Endothelial cell of umbilical vein (primary cell): ENCODE measurements at regions not wholly inside any gene's neighbourhood (a gene's known extent, or its start where the extent isn't known, plus 50 kb on each side); places are given as distances from the start of the nearest gene placed in this dataset.

ENCODE experiments used
- BruUV-seq: library from RNA; stranded (reverse); fragments of 400-500 nt; replicated peaks from 2 replicates; lab custom pipeline; 2021; lab: Mats Ljungman, UMichigan
- CTCF ChIA-PET: fragments of 300-600, 350-600 bp; sonication (Branson Sonifier 250); formaldehyde crosslinking; loops from one replicate; lab custom pipeline; 2021; ENCODE audit warnings: antibody characterized with exemption, inconsistent platforms; lab: Charles Lee
- POLR2A ChIA-PET: fragments of 300-600, 350-600 bp; sonication (Branson Sonifier 250); formaldehyde crosslinking; loops from one replicate; lab custom pipeline; 2021; ENCODE audit warnings: antibody characterized with exemption, inconsistent platforms; lab: Charles Lee
- DNase-seq: peaks from one replicate; pipeline ENCODE4 v3.0.0-alpha.2; 2011; ENCODE audit warnings: low read depth, low spot score
- FAIRE-seq: peaks from 2 replicates; lab custom pipeline; 2011; peaks lifted over from hg19 to GRCh38; lab: Jason Lieb, UNC
- H2AFZ ChIP-seq: 2 replicates; pipeline ENCODE4 v1.6.0; 2012; ENCODE audit warnings: low read depth, low read length, control low read depth, inconsistent platforms
- H3K27ac ChIP-seq: 2 replicates; pipeline ENCODE4 v1.5.1; 2011; ENCODE audit warnings: low read depth, mild to moderate bottlenecking, control low read depth, low read length, moderate library complexity; ENCODE audit not compliant: insufficient read depth
- H3K27me3 ChIP-seq, 2 experiments: 2 replicates each; pipeline versions ENCODE4 v1.6.0 to v1.6.1; 2011; ENCODE audit warnings: low read length in 2 of 2, mixed read lengths in 1 of 2; ENCODE audit not compliant: control insufficient read depth in 2 of 2, insufficient read depth in 2 of 2
- H3K36me3 ChIP-seq, 2 experiments: 2 replicates in 1 of 2; 3 replicates in 1 of 2; pipeline ENCODE4 v1.5.1; 2011; ENCODE audit warnings: low read length in 2 of 2, mild to moderate bottlenecking in 1 of 2, moderate library complexity in 1 of 2; ENCODE audit not compliant: control insufficient read depth in 2 of 2, insufficient read depth in 2 of 2; ENCODE audit errors: extremely low read depth in 1 of 2
- H3K4me1 ChIP-seq: 3 replicates; pipeline ENCODE4 v1.5.1; 2011; ENCODE audit warnings: mild to moderate bottlenecking, low read length; ENCODE audit not compliant: control insufficient read depth, insufficient read depth; ENCODE audit errors: extremely low read depth
- H3K4me2 ChIP-seq: 2 replicates; pipeline ENCODE4 v1.6.1; 2011; ENCODE audit warnings: low read length, control low read depth, mixed read lengths; ENCODE audit not compliant: insufficient read depth
- H3K4me3 ChIP-seq, 3 experiments: fragments of 200-600 bp in 1 of 3; sonication (generic), shearing (Covaris generic) in 1 of 3; replicated peaks in 1 of 3; 2 replicates each; pipeline ENCODE4 v1.5.1; 2011 to 2016; ENCODE audit warnings: control low read depth in 3 of 3, low read length in 3 of 3, mild to moderate bottlenecking in 2 of 3, inconsistent platforms in 1 of 3, low read depth in 1 of 3, moderate library complexity in 1 of 3; ENCODE audit not compliant: insufficient read depth in 1 of 3
- H3K79me2 ChIP-seq: 2 replicates; pipeline ENCODE4 v1.6.0; 2012; ENCODE audit warnings: low read length, inconsistent platforms; ENCODE audit not compliant: control insufficient read depth, insufficient read depth
- H3K9ac ChIP-seq: replicated peaks from 2 replicates; pipeline ENCODE3; 2011; ENCODE audit warnings: low read length, control low read depth; ENCODE audit not compliant: insufficient read depth; ENCODE audit errors: extremely low read depth
- H3K9me1 ChIP-seq: replicated peaks from 3 replicates; pipeline ENCODE4 v1.6.0; 2011; ENCODE audit warnings: mild to moderate bottlenecking, low read length; ENCODE audit not compliant: control insufficient read depth, insufficient read depth; ENCODE audit errors: extremely low read depth
- H3K9me3 ChIP-seq: replicated peaks from 2 replicates; pipeline ENCODE4 v1.5.1; 2012; ENCODE audit warnings: low read length, inconsistent platforms; ENCODE audit not compliant: control insufficient read depth, insufficient read depth
- H4K20me1 ChIP-seq: replicated peaks from 2 replicates; pipeline ENCODE3; 2011; ENCODE audit warnings: mild to moderate bottlenecking, low read length; ENCODE audit not compliant: control insufficient read depth, insufficient read depth; ENCODE audit errors: extremely low read depth
- CTCF ChIP-seq, 2 donors: IDR thresholded peaks; 1 replicate in 1 of 2; 2 replicates in 1 of 2; pipeline ENCODE4 v1.5.1; 2011; ENCODE audit warnings: low read length in 2 of 2, mild to moderate bottlenecking in 2 of 2, moderate library complexity in 2 of 2, control low read depth in 1 of 2, inconsistent platforms in 1 of 2, low read depth in 1 of 2; ENCODE audit not compliant: insufficient read depth in 1 of 2; ENCODE audit errors: extremely low read depth in 1 of 2
- EZH2 ChIP-seq: IDR thresholded peaks from 2 replicates; pipeline ENCODE4 v1.6.1; 2012; ENCODE audit warnings: borderline replicate concordance, low read depth, mild to moderate bottlenecking, moderate library complexity, low read length, inconsistent platforms; ENCODE audit not compliant: severe bottlenecking
- FOS ChIP-seq: IDR thresholded peaks from 2 replicates; pipeline ENCODE4 v1.6.1; 2011; ENCODE audit warnings: mild to moderate bottlenecking, low read length, moderate library complexity, borderline replicate concordance; ENCODE audit not compliant: insufficient read depth
- GATA2 ChIP-seq: IDR thresholded peaks from 2 replicates; pipeline ENCODE4 v1.7.0; 2011; ENCODE audit warnings: low read depth, mild to moderate bottlenecking, moderate library complexity, mixed read lengths, low read length; ENCODE audit not compliant: insufficient read length, insufficient read depth
- JUN ChIP-seq: IDR thresholded peaks from 2 replicates; pipeline ENCODE4 v1.6.1; 2011; ENCODE audit warnings: borderline replicate concordance, low read depth; ENCODE audit not compliant: insufficient read length, insufficient read depth
- MAX ChIP-seq: IDR thresholded peaks from 2 replicates; pipeline ENCODE4 v1.6.1; 2011; ENCODE audit not compliant: insufficient read depth, insufficient read length
- MYC ChIP-seq: IDR thresholded peaks from one replicate; pipeline ENCODE4 v1.6.1; 2011; ENCODE audit warnings: mild to moderate bottlenecking, low read depth, low read length
- POLR2A ChIP-seq: IDR thresholded peaks from 2 replicates; pipeline ENCODE4 v1.6.1; 2012; ENCODE audit warnings: low read depth, mild to moderate bottlenecking, control low read depth, low read length
- POLR2AphosphoS5 ChIP-seq: IDR thresholded peaks from 2 replicates; pipeline ENCODE4 v1.6.1; 2012; ENCODE audit warnings: low read depth, mild to moderate bottlenecking, control low read depth, low read length, moderate library complexity; ENCODE audit not compliant: insufficient read depth
- dilution Hi-C: fragments of 300-500 bp; cut with MboI; formaldehyde crosslinking; loops from one replicate; pipeline ENCODE4 v1.15.0; 2019; ENCODE audit warnings: low sequenced_read_pairs; ENCODE audit not compliant: extremely low pct_ligation_motif_present
- intact Hi-C: fragments of 100-400 bp; cut with micrococcal nuclease; formaldehyde crosslinking; loops from one replicate; pipeline ENCODE4 v1.10.0; 2022

- intact Hi-C loops, result no loop called here
- no peak overlapping the region for H3K4me3 ChIP-seq
- H3K27me3 ChIP-seq, result no peaks in the 10 kb centered on the region
- CTCF ChIA-PET, result no interaction called here
- no peaks in the 10 kb centered on the region for H3K9me3 ChIP-seq
- no TSS peak for BruUV-seq
- no peak overlapping the region for H3K27ac ChIP-seq
- no peaks in the 10 kb centered on the region for H4K20me1 ChIP-seq
- no peak overlapping the region for H3K4me2 ChIP-seq
- TF ChIP-seq EZH2 (no peak), FOS (no peak), MYC (no peak), CTCF (IDR thresholded peaks at IDR 0.05; ENCODE audit: extremely low read depth in 1 of 2, insufficient read depth in 1 of 2, low read depth in 1 of 2, low read length in 2 of 2) (no peak), POLR2A (no peak), POLR2AphosphoS5 (no peak), JUN (no peak)
- H3K79me2 ChIP-seq, result no peaks in the 10 kb centered on the region
- H3K36me3 ChIP-seq, result no peaks in the 10 kb centered on the region
- POLR2A ChIA-PET, result no interaction called here
- H3K4me1 ChIP-seq, result no peaks in the 10 kb centered on the region
- no peak overlapping the region for H3K9ac ChIP-seq
- H3K9me1 ChIP-seq, result no peaks in the 10 kb centered on the region
- dilution Hi-C loops, result no loop called here
- FAIRE-seq, result no peak
- H2AFZ ChIP-seq, result no peak overlapping the region
- no peak for DNase-seq
Measured at GRCh38 chr5:75869891-75870290, 152.7 kb upstream of the POC5 start.

- no peak overlapping the region for H3K4me3 ChIP-seq
- ChIA-PET CTCF (no interaction called here), POLR2A (no interaction called here)
- no peaks in the 10 kb centered on the region for H3K4me1 ChIP-seq
- no TSS peak for BruUV-seq
- no peaks in the 10 kb centered on the region for H3K9me1 ChIP-seq
- FAIRE-seq, result no peak
- no peak overlapping the region for H3K4me2 ChIP-seq
- H4K20me1 ChIP-seq, result no peaks in the 10 kb centered on the region
- DNase-seq, result no peak
- H2AFZ ChIP-seq, result no peak overlapping the region
- no peak overlapping the region for H3K9ac ChIP-seq
- H3K9me3 ChIP-seq, result no peaks in the 10 kb centered on the region
- H3K79me2 ChIP-seq, result no peaks in the 10 kb centered on the region
- intact Hi-C loops (no loop called here), dilution Hi-C loops (no loop called here)
- H3K27me3 ChIP-seq, result no peaks in the 10 kb centered on the region
- no peak overlapping the region for H3K27ac ChIP-seq
- no peaks in the 10 kb centered on the region for H3K36me3 ChIP-seq
- TF ChIP-seq POLR2A (no peak), EZH2 (no peak), CTCF (IDR thresholded peaks at IDR 0.05; ENCODE audit: extremely low read depth in 1 of 2, insufficient read depth in 1 of 2, low read depth in 1 of 2, low read length in 2 of 2) (no peak), FOS (no peak), POLR2AphosphoS5 (no peak), GATA2 (no peak), MYC (no peak), JUN (no peak), MAX (no peak)
Measured at GRCh38 chr5:75862872-75863271, 145.6 kb upstream of the POC5 start.
